GM18519 (cell line): ENCODE measurements at regions not wholly inside any gene's neighbourhood (a gene's known extent, or its start where the extent isn't known, plus 50 kb on each side); places are given as distances from the start of the nearest gene placed in this dataset.

ENCODE experiments used
- ATAC-seq: cut with Tn5 transposase; IDR thresholded peaks from one replicate; pipeline ENCODE4 v1.9.1; 2021; ENCODE audit warnings: mild to moderate bottlenecking, moderate library complexity; ENCODE audit not compliant: unreplicated experiment, low FRiP score

DNA sequence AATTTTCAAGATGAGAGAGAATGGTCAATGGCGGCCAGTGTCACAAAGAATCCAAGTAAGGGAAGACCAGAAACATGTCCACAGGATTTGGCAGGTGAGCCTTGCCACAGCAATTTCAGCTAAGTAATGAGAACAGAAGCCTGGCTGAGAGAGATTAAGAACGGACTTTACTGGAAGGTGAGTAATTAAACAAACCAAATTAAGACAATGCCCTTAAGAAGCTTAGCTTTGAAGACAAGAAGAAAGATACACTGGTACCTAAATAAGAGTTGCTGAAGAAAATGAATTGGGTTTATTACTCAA, 145.4 kb upstream of the PLEKHG7 start:
- ATAC-seq, result no peak

DNA sequence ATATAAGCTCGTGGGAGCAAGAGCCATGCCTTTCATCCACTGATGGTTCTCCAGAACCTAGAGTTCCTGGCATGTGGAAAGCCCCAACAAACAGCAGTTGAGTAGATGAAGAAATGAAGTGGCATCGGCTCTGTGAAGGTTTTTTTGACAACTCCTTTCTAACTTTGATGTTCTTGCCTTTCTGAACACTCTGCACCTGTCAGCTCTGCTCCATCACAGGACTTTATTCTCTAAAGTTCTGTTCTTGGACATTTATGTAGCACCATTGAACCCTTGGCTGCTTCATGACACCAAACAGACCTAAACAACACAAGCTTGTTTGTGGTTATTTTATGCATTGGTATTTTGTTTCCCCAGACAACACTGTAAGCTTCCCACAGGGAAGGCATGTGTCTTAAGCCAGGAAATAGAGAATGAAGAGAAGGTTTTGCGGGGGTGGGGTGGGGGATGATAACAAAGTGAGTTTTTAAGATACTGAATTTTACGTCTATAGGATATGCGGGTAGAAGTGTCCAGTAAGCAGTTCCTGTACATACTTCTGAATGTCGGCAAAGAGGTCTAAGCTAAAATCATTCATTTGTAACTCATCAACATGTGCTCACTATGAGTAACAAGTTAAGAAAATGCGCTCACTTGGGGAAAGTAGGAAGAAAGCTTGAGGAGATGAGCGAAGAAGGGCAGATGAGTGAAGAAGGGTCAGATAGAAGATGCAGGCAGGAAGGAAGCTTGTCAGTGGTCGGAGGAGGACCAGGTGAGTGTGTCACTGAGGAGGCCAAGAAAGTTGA, 146.0 kb upstream of the PLEKHG7 start:
- ATAC-seq, result peak; percentile 1

DNA sequence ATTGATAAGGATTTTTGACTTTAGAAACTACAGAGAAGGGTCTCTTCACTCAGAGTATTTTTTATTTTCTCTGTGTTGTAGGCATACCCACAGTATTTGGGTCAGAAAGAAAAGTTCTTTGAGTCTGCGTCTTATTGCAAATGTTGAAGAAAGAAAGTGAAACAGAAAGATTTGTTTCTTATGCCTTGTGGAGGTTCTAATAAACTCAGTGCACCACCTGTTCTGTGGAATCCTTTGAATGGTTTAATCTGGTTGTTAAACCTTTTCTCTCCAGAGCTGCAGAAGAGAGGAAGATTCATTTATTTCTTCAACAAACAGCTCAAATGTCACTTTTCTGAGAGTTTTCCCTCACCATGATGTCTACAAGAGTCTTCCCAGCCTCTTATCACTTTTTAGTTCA, 146.6 kb upstream of the PLEKHG7 start:
- ATAC-seq, result peak; percentile 38

DNA sequence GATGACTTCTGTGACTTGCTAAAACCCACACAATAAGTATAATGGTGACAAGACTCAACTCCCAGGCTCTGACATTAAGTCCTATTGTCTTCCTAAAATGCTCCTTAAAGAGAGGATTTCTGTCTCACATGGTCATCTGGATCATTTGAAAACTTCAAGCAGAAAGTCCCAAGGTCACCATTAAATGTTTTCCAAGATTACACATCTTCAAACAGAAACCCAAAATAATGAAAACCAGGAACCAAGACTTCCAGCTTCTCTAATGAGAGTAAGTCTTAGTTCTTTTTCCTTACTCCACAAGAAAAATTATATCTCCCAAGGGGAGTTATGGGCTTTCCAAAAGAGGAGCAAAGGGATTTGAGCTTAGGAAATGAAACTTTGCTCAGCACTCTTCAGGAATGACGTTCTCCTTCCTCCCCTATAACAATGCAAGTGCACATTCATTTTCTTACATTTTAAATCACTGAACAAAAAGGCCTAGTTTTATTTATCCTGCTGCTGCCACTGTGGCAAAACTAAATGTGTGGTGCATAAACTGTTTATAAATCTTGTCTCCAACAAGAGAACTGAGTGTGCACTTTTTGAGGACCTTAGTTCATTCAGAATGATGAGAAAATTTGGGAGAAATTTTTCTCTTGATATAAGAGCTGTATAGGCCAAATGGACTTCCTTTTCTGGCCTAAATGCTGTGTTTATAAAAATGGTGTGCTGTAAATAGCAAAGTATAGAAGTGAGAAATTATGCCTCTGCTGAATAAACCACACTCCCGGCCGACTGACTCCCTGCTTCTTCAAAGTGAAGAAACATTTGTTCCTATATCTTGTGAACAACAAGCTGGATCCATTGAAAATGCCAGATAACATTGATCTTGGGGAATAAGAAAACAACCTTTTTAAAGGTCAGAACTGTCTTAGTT, 148.4 kb upstream of the PLEKHG7 start:
- ATAC-seq, result no peak

DNA sequence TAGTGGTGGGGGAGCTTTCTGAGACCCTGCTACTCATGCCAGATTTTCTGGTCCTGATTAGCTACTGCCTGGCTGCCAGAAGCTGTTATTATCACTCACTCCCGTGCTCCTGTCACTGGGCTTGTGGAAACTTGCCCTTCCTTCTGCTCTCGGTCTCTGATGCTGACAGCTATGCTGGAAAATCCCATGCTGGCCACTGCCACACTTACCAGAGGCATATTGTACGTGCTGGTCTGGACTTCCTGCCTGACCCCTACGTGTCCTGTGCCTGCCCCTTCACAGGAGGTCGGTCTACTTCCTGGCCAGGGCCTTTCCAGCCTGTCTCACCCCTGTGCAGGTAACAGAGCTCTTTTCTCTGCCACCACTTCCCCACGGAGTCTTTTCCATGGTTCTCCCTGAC, 149.4 kb upstream of the PLEKHG7 start:
- no peak for ATAC-seq

DNA sequence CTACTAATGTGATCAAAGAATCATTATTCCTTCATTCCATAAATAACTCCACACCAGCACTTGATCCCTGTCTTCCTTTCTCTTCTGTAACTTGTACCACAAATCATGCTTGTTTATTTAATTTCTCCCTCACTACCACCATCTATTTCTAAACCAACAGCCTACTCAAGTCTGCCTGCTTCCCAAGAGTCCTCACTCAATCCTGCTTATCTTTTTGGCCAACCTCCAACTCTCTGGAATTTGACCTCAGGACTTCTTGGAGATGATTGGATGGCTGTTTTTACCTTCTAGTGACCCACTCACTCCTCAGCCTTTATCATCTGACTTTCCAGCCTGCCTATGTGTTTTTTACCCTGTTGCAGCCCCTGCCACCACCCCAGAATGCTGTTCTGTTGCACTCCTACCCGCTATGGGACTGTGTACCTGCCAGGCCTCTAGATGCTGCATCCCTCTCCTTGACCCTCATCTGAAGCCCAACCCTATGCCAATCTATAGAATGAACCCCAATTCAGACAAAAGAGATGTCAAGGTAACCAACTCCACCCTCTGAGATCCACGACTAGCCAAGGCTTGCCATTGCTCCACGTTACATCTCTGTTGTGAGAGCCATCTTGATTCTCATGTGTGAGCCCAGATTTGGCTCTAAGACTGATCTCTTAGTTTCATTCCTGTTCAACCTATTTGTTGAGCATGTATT, 150.2 kb upstream of the PLEKHG7 start:
- no peak for ATAC-seq

GRCh38 chr12:92551853-92552397, 150.9 kb upstream of the PLEKHG7 start:
- peak; percentile 64 for ATAC-seq

DNA sequence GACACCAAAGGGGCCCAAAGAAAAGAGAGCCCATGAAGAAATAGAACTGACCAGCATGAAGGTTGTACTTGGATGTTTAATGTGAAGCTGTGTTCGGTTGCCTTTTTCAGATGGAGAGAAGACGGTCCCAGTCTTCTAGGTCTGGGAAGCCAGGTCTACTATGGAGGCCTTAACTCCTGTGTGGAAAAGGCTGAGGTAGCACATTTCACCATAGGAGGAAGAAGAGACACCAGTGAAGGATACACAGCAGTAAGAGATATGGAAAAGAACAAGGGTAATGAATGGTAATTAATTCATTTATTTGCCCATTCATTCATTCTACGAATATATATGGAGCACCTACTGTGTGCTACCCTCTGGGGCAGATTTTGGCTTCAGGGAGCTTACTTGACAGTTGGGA, 151.6 kb upstream of the PLEKHG7 start:
- ATAC-seq, result no peak

GRCh38 chr12:92550661-92551060, 152.1 kb upstream of the PLEKHG7 start:
- no peak for ATAC-seq

DNA sequence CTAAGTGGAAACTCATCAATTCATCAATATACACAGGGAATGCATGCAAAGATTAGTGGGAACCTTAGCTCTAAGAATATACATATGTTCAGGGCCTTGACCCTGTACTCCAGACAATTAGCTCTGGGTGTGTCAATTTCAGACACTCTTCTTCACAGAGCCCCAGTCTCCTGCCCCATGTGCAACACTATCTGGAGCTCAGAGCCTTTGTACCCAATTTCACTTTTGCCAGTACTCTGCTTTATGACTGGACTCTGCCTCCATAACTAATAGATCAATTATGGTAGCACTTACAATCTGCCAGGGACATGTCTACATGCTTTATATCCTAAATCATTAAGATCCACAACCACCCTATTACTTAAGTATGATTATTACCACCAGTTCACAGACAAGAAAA, 152.5 kb upstream of the PLEKHG7 start:
- no peak for ATAC-seq

- no peak for ATAC-seq
Measured at GRCh38 chr12:92549516-92549915, 153.3 kb upstream of the PLEKHG7 start.

- ATAC-seq, result no peak
Measured at GRCh38 chr12:92547906-92548305, 154.9 kb upstream of the PLEKHG7 start.

DNA sequence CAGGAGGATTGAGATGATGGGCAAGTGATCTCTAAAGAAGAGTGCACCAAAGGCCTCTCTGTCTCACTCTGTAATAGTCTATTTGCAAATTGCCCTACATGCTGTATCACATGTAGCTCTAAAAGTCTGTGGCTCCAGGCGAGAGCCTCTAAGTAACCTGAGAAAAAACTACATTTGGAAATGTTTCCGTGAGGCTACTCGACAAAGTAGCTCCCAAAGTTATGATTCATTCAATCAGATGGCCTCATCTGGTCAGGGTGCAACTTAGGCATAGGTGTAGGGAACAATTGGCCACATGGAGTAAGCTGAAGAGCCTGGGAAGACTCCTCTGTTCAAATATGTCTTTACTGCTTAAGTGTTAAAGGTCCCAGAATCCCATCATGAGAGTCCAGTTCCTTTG, 155.4 kb upstream of the PLEKHG7 start:
- ATAC-seq, result no peak

- ATAC-seq, result no peak
Measured at GRCh38 chr12:92546635-92547348, 156.0 kb upstream of the PLEKHG7 start.

DNA sequence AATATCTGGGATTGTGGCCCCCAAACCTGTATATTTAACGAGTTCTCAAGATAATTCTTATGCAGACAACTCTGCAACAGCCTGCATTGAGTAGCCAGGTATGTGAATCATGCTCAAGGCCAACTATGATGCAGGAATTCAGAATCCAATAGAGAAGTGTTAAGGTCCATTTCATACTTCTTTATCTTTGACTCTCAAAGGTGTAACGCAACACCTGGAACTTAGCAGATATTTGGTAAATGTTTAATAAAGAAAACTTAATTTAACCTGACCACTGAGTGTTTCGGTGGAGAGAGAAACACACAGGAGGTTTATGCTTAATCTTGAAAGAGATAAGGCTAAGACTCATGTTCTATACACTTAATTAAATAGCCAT, 156.5 kb upstream of the PLEKHG7 start:
- ATAC-seq, result no peak

DNA sequence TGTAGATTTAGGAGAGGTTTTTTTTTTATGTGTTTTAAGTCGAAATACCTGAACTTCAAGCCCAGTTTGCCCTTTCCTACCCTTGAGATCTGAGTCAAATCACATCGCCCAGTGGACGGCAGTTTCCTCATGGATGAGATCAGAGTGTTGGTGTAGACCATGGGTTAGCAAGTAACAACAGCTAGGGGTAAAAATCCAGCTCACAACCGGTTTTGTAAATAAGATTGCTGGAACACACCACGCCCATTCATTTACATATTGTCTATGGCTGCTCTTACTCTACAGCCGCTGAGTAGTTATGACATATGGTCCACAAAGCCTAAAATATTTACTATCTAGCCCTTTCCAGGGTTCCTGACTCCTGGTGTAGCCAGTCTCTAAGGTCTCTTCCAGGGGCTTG, 158.5 kb upstream of the PLEKHG7 start:
- no peak for ATAC-seq

DNA sequence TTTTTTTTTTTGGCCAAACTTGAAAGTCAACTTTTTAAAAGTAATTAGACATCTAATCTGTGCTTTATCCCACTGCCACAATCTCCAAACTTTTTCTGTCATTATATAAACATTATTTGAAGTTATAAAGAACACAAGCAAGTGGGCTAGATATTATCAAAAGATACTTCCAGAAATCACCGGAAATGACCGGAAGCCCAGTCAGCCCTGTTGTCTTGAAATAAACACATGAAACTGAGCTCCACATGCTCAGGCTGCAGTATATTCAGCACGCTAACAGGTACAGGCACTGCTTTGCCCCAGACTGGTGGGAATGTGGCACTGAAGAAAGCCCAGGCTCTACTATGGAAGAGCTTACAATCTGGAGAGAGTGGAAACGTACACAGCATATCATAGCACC, 158.9 kb upstream of the PLEKHG7 start:
- ATAC-seq, result no peak

DNA sequence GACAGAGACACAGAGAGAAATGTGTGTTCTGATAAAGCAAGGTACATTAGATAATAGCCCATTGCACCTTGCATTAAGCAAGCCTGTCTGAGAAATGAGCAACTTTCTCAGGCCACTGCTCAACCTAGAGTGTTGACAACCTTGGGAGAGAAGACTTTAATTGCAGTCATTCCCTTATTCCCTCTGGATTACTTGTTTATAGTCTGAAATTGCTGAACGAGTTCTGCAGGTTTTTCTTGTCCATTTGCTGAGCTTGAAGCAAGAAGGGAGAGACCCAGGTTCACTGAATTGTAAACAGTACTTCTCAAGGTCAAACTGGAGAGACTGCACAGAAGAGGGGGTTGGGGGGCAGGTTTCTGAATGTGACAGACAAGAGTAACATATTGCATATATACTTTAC, 159.4 kb upstream of the PLEKHG7 start:
- ATAC-seq, result no peak

- no peak for ATAC-seq
Measured at GRCh38 chr12:92541731-92542130, 161.1 kb upstream of the PLEKHG7 start.

DNA sequence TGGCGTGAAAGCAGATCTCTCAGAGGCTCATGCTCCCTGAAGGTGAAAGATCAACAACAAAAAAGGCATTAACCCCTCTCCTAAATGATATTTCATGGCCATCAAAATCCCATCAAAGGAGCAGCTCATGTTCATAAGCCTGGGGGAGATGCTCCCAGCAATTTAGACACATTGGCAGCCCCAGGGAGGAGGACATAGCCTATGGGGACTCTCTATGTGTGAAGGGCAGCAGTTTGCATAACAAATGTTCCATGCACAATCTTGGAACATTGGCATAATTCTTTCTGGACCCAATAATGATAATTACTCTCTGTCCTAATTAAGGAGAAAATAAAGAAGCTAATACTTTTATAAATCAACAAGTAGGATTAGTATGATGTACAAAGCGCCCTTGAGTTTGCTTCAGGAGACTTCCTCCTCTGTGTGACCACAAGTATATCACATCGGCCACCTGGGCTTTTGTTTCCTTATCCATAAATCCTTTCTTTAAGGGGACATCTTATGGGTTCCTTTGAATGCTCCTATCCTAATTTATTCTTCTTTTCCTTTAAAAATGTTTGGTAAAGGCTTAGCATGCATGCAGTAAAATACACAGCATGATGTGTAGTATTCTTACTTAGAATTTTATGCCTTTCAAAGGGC, 161.9 kb upstream of the PLEKHG7 start:
- no peak for ATAC-seq
